PC-9 (cell line): ENCODE measurements at regions not wholly inside any gene's neighbourhood (a gene's known extent, or its start where the extent isn't known, plus 50 kb on each side); places are given as distances from the start of the nearest gene placed in this dataset.

ENCODE experiments used
- BruUV-seq: library from RNA; stranded (reverse); fragments of 400-500 nt; replicated peaks from 2 replicates; lab custom pipeline; 2021; lab: Mats Ljungman, UMichigan
- CTCF ChIA-PET: fragments of 300-600 bp; sonication (Branson Sonifier 250); formaldehyde crosslinking; loops from one replicate; lab custom pipeline; 2022; ENCODE audit warnings: antibody characterized with exemption; lab: Charles Lee
- POLR2A ChIA-PET: fragments of 300-600 bp; sonication (Branson Sonifier 250); formaldehyde crosslinking; loops from one replicate; lab custom pipeline; 2022; ENCODE audit warnings: antibody characterized with exemption; ENCODE audit not compliant: unreplicated experiment; lab: Charles Lee
- DNase-seq, 2 experiments: peaks; one replicate each; pipeline versions ENCODE4 v3.0.0 to v3.0.0-alpha.2; 2015 to 2022; ENCODE audit warnings: mixed read lengths in 1 of 2
- H2AFZ ChIP-seq: fragments of 200-600 bp; sonication (generic); 2 replicates; pipeline ENCODE4 v1.8.1; 2017; ENCODE audit warnings: antibody characterized with exemption
- H3F3A ChIP-seq: fragments of 200-600 bp; sonication (generic); 2 replicates; pipeline ENCODE4 v1.8.1; 2017; ENCODE audit warnings: antibody characterized with exemption, mild to moderate bottlenecking, low read depth; ENCODE audit not compliant: insufficient read depth
- H3K27ac ChIP-seq: fragments of 200-600 bp; sonication (generic); 2 replicates; pipeline ENCODE4 v1.6.1; 2016; ENCODE audit warnings: mixed run types
- H3K27me3 ChIP-seq: fragments of 200-600 bp; sonication (generic); 2 replicates; pipeline ENCODE4 v1.6.1; 2016; ENCODE audit warnings: low read depth, mixed run types; ENCODE audit not compliant: insufficient read depth
- H3K36me3 ChIP-seq: fragments of 200-600 bp; sonication (generic); 2 replicates; pipeline ENCODE4 v1.6.1; 2016; ENCODE audit warnings: low read depth, mixed run types
- H3K4me1 ChIP-seq: fragments of 200-600 bp; sonication (generic); replicated peaks from 2 replicates; pipeline ENCODE4 v1.6.1; 2016; ENCODE audit warnings: mixed run types; ENCODE audit not compliant: insufficient read depth
- H3K4me2 ChIP-seq: fragments of 200-600 bp; sonication (generic); 2 replicates; pipeline ENCODE4 v1.6.1; 2017; ENCODE audit warnings: mixed run types
- H3K4me3 ChIP-seq: fragments of 200-600 bp; sonication (generic); 2 replicates; pipeline ENCODE4 v1.6.1; 2016; ENCODE audit warnings: mixed run types
- H3K79me2 ChIP-seq: fragments of 200-600 bp; sonication (generic); 2 replicates; pipeline ENCODE4 v1.6.1; 2017; ENCODE audit warnings: low read depth, mixed run types
- H3K9me2 ChIP-seq: fragments of 200-600 bp; sonication (generic); 2 replicates; pipeline ENCODE4 v1.8.1; 2017; ENCODE audit warnings: mild to moderate bottlenecking; ENCODE audit not compliant: insufficient read depth
- H3K9me3 ChIP-seq: fragments of 200-600 bp; sonication (generic); 2 replicates; pipeline ENCODE4 v1.8.1; 2016; ENCODE audit warnings: low read depth; ENCODE audit not compliant: insufficient read depth
- H4K20me1 ChIP-seq: fragments of 200-600 bp; sonication (generic); 2 replicates; pipeline ENCODE4 v1.8.1; 2017; ENCODE audit not compliant: insufficient read depth
- EZH2 ChIP-seq: fragments of 200-600 bp; sonication (generic); IDR thresholded peaks from 2 replicates; pipeline ENCODE4 v1.8.0; 2017; ENCODE audit warnings: antibody characterized with exemption, low read depth
- intact Hi-C: fragments of 100-400 bp; cut with micrococcal nuclease; formaldehyde crosslinking; loops from one replicate; pipeline ENCODE4 v1.10.0; 2022; ENCODE audit not compliant: unreplicated experiment
- TF ChIP-seq, protein P1 (sequence below): fragments of 200-600 bp; sonication (generic); conservative IDR thresholded peaks from 2 replicates; pipeline ENCODE4 v1.6.1; 2017; ENCODE audit warnings: mixed run types, antibody characterized with exemption, mild to moderate bottlenecking, moderate library complexity

DNA sequence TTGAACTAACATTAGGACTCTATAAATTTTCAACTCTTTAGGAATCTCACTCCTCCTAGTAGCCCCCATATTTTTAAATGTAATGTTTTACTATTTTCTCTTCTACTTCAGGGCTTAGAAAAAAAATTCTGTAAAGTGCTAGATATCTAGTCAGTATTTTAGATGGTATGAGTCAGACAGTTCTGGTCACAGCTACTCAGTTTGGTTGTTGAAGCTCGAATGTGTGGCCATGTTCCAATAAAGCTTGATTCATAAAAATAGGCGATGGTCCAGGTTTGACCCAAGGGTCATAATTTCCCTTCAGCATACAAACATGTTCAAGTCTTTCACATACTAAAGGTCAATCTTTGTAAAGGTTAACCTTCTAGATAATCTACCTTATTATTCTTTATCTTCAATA is 566.0 kb upstream of the CDH18 start:
- CTCF ChIA-PET: no interaction called here
- no peaks in the 10 kb centered on the region for H3K9me3 ChIP-seq
- no peaks in the 10 kb centered on the region for H3K79me2 ChIP-seq
- POLR2A ChIA-PET: no interaction called here
- no peaks in the 10 kb centered on the region for H3K27me3 ChIP-seq
- H4K20me1 ChIP-seq: no peaks in the 10 kb centered on the region
- H3K36me3 ChIP-seq: no peaks in the 10 kb centered on the region
- no peak overlapping the region for H3K4me3 ChIP-seq
- H3K27ac ChIP-seq: no peak overlapping the region
- H3K4me2 ChIP-seq: no peak overlapping the region
- no peak for TF ChIP-seq EZH2
- TF ChIP-seq, protein P1, sequence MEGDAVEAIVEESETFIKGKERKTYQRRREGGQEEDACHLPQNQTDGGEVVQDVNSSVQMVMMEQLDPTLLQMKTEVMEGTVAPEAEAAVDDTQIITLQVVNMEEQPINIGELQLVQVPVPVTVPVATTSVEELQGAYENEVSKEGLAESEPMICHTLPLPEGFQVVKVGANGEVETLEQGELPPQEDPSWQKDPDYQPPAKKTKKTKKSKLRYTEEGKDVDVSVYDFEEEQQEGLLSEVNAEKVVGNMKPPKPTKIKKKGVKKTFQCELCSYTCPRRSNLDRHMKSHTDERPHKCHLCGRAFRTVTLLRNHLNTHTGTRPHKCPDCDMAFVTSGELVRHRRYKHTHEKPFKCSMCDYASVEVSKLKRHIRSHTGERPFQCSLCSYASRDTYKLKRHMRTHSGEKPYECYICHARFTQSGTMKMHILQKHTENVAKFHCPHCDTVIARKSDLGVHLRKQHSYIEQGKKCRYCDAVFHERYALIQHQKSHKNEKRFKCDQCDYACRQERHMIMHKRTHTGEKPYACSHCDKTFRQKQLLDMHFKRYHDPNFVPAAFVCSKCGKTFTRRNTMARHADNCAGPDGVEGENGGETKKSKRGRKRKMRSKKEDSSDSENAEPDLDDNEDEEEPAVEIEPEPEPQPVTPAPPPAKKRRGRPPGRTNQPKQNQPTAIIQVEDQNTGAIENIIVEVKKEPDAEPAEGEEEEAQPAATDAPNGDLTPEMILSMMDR: no peak
- BruUV-seq: no TSS peak
- no peak overlapping the region for H2AFZ ChIP-seq
- intact Hi-C loops: no loop called here
- H3K9me2 ChIP-seq: no peaks in the 10 kb centered on the region
- DNase-seq: no peak
- no peaks in the 10 kb centered on the region for H3F3A ChIP-seq
- H3K4me1 ChIP-seq: no peaks in the 10 kb centered on the region

DNA sequence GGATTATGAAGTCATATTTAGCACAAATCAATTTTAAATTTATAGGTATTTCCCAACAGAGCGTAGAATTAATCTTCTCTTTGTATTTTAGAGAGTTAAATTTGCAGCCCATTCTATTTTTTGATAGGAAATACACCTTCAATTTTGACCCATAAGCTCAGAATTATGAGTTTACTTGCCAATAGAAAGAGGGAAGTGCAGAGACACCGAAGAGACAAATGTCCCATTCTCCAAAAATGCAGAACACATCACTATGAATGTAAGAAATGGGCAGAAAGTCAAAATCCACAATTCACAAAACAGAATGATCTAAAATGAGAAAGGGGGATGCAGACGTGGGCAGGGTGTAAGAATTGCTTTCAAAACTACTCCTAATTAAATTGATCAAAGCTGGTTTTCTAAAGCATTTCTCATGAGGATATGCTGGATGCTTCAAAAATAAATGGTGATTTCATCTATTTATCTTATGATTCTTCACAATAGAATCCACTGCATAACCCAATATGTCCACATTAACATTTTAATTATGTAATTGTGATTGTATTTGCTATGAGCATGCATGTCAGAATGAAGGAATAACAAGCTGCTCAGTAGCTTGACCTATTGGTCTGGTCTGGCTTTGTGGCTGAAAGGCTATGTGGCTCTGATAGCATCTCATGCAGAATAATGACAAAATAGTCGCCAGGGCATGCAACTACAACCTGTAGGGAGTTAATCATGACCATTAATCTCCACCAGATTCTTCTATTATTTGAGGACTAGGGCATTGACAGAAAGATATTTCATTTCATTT is 550.1 kb upstream of the CDH18 start:
- H2AFZ ChIP-seq: no peak overlapping the region; the same call in 1 of the 2 replicates
- no peaks in the 10 kb centered on the region for H4K20me1 ChIP-seq
- H3K9me3 ChIP-seq: no peaks in the 10 kb centered on the region
- no TSS peak for BruUV-seq
- CTCF ChIA-PET: interaction anchor here (0.6 kb wide), 1 partner anchor 20 kb away, joined by 3 read pairs; no protein-coding TSS in a partner anchor
- H3K9me2 ChIP-seq: no peaks in the 10 kb centered on the region
- H3K4me2 ChIP-seq: no peak overlapping the region
- no peak overlapping the region for H3K4me3 ChIP-seq
- intact Hi-C loops: no loop called here
- no peak for TF ChIP-seq EZH2
- TF ChIP-seq, protein P1: no peak
- H3F3A ChIP-seq: no peaks in the 10 kb centered on the region
- no peak for DNase-seq
- no peaks in the 10 kb centered on the region for H3K27me3 ChIP-seq
- no peak overlapping the region for H3K27ac ChIP-seq
- POLR2A ChIA-PET: no interaction called here
- H3K79me2 ChIP-seq: no peaks in the 10 kb centered on the region
- no peaks in the 10 kb centered on the region for H3K36me3 ChIP-seq
- H3K4me1 ChIP-seq: no peaks in the 10 kb centered on the region

DNA sequence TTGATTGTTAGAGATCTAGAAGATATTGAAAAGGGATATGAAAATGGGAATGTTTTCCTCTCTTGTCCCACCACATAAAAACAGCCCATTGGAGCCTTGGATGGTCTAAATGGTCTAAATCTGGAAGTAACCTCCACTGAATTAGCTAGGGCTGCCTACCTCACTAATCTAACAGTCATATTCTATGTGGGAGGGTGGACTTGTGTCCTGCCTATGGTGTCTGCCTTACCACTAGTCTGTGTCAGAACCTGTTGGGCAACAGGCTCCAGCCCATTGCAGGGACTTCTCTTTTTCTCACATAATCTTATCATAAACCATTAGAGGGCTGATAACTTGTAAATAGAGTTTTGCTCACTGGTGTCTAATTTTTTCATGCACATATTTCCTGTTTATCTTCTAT is 548.8 kb upstream of the CDH18 start:
- no peak for TF ChIP-seq EZH2
- TF ChIP-seq, protein P1: no peak
- no peak overlapping the region for H3K4me2 ChIP-seq
- BruUV-seq: no TSS peak
- intact Hi-C loops: no loop called here
- no peaks in the 10 kb centered on the region for H3K27me3 ChIP-seq
- H3K9me3 ChIP-seq: no peaks in the 10 kb centered on the region
- H4K20me1 ChIP-seq: no peaks in the 10 kb centered on the region
- no peaks in the 10 kb centered on the region for H3K4me1 ChIP-seq
- no peak overlapping the region for H2AFZ ChIP-seq
- no peaks in the 10 kb centered on the region for H3K36me3 ChIP-seq
- no peaks in the 10 kb centered on the region for H3K9me2 ChIP-seq
- H3K4me3 ChIP-seq: no peak overlapping the region
- H3K79me2 ChIP-seq: no peaks in the 10 kb centered on the region
- no peak overlapping the region for H3K27ac ChIP-seq
- no peak for DNase-seq
- POLR2A ChIA-PET: no interaction called here
- no peaks in the 10 kb centered on the region for H3F3A ChIP-seq
- CTCF ChIA-PET: no interaction called here
